AG09319 (cell line): ENCODE measurements at regions not wholly inside any gene's neighbourhood (a gene's known extent, or its start where the extent isn't known, plus 50 kb on each side); places are given as distances from the start of the nearest gene placed in this dataset.

ENCODE experiments used
- DNase-seq: peaks from one replicate; pipeline ENCODE4 v3.0.0-alpha.2; 2010; ENCODE audit warnings: low read depth; ENCODE audit errors: extremely low read depth
- TF ChIP-seq, protein P1 (sequence below): IDR thresholded peaks from 2 replicates; pipeline ENCODE4 v1.5.1; 2011; ENCODE audit warnings: low read depth, mild to moderate bottlenecking, inconsistent platforms, low read length, moderate library complexity

DNA sequence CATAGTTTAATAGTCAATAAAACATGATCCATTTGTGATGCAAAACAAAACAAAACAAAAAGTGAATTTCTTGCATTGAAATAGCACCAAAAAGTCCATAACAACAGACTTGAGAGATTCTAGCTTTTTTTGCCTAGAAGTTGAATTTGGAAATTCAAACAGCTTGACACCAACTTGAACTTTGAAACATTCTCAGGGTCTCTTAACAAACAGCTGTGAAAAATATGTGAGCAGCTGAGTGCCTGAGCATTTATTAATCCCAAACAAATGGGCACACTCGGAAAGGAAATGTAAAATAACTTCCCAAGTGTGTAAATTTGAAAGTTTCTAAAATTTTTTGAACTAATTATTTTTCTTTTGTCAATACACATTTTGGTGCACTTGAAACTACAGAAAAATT is 56.0 kb upstream of the HMHB1 start:
- TF ChIP-seq, protein P1, sequence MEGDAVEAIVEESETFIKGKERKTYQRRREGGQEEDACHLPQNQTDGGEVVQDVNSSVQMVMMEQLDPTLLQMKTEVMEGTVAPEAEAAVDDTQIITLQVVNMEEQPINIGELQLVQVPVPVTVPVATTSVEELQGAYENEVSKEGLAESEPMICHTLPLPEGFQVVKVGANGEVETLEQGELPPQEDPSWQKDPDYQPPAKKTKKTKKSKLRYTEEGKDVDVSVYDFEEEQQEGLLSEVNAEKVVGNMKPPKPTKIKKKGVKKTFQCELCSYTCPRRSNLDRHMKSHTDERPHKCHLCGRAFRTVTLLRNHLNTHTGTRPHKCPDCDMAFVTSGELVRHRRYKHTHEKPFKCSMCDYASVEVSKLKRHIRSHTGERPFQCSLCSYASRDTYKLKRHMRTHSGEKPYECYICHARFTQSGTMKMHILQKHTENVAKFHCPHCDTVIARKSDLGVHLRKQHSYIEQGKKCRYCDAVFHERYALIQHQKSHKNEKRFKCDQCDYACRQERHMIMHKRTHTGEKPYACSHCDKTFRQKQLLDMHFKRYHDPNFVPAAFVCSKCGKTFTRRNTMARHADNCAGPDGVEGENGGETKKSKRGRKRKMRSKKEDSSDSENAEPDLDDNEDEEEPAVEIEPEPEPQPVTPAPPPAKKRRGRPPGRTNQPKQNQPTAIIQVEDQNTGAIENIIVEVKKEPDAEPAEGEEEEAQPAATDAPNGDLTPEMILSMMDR = no peak
- no peak for DNase-seq

DNA sequence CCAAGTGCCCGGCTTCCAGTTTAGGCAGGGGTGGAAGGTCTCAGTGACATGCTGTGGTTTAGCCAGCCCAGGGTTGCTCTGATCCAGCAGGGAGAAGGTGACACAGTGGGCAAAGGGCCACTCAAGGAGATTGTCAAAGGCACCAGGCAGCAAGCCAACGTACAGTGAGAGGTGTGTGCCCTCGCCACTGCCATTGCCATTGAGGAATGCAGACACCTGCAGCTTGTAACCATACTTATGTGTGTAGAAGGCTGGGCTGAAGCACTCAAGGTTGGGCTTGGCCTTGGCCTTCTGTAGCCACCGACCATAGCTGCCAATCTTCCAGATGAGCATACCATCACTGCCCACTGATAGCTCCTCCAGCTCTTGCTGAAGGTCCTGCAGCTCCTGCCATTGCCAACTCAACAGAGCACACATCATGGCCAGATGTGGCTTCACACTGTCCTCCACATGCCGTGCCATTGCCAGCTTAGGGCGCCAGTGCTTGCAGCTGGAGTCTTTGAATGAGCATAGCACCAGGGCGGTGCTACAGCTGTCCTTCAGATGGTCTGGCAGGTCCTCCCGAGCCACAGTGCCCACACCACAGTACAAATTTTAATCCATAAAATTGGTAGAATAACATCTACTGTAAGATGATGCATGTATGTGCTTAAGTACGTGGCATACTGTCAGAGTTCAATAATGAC is 59.7 kb upstream of the HMHB1 start:
- no peak for DNase-seq

DNA sequence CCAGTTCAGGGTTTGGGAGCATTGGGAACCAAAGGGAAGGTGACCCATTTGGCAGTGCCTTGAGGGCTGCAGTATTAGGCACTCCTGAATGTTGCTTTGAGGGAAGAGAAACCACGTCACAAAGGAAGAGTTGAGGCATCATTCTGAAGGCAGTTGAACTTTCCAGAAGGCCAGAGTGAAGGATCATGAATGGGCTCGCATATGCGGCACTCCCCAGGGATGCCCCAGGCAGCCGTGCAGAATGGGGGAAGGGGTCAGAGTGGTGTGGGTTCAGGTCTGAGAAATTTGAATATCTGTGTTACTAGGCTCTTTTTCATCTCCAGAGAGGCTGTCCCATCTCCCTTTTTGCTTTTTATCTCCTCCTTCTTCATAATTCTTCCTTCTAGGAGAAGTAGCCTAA is 60.6 kb upstream of the HMHB1 start:
- DNase-seq = no peak
- TF ChIP-seq, protein P1 = no peak

More for the DNA sequence above, 59.7 kb upstream of the HMHB1 start:
- TF ChIP-seq, protein P1 = no peak

DNA sequence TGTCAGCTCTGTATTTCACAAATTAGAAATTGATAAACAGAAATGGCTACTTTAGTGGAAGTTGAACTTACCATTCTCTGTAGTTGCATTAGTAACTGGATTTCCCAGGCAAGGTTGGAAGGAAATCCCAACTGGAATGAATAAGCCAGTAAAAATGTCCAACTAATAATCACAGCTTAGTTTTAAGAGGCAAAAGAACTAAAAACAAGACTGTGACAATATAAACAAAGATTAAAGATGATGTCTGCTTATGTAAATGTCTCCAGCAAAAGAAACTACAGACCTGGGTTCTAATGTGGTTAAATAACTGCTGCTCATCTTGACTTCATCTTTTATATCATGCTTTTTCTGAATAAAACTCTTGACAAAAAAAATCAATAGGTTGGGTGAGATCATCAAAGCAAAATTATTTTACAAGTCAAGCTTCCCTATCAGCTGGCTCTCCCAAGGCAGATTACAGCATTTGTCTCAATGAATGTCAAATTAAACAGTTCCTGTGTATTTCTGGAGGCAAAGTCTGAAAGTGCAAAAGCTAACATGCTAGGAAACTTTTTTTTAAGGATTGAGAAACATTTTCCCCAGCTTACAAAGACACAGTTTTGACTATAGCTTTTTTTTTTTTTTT is 62.3 kb upstream of the HMHB1 start:
- TF ChIP-seq, protein P1 = no peak

DNA sequence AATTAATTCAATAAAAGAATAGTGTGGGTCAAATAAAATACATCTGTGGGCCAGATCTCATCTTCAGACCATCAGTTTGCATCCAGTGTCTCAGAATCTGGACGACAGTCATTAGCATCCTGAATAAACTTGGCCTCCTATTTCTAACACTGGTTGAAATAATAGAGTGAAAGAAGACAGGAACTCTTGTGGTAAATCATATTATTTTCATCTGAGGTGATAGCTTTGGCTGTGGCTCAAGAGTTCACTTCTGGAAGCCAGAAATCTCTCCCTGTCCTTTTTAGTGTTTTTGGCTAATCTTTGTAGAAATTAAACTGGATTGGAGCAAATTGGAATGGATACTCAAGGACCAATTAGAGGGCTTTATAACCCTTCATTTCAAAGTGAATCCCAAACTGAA is 63.4 kb upstream of the HMHB1 start:
- DNase-seq = no peak
- TF ChIP-seq, protein P1 = no peak

More for the DNA sequence above, 62.3 kb upstream of the HMHB1 start:
- no peak for DNase-seq

DNA sequence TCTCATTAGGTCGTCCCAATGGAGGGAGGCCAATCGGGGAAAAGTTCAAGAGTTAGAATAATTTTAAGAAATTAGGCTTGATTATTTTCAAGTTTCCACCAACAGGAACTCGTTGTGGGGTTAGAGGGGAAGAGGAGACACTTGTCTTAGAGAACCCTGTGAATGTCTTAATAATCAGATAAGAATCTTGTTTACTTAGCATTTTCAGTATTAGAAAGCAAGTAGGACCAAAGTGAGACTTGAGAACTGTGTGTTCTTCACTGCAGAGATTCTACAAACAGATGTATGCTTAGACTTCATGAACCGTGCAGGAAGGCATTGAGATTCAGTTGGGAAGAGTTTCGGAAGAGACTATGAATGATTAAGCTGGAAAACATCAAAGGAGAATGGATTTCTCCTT is 69.0 kb upstream of the HMHB1 start:
- TF ChIP-seq, protein P1 = no peak
- no peak for DNase-seq

DNA sequence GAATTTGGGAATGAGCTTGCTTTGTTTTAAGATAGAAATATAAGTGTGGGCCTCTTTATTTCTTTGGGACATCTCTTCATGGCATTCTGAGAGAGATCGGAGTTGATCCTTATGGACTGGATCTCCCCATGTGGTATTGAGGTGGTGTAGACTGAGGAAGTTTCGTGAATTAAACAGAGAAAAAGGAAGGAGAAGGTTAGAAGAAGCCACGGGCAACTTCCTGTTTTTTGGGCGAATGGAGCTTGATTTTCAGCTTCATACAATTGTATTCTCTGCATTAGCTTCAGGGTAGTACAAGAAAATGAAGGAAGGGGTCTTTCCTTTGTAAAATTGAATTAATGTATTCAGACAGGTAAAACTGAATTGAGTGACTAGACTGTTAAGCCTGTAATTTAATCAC is 70.5 kb upstream of the HMHB1 start:
- no peak for DNase-seq
- TF ChIP-seq, protein P1 = no peak
